Medulla oblongata (tissue), 1 donor: ENCODE measurements at regions not wholly inside any gene's neighbourhood (a gene's known extent, or its start where the extent isn't known, plus 50 kb on each side); places are given as distances from the start of the nearest gene placed in this dataset.
A peak's percentile ranks its signal among the peaks of the same experiment; 100 is the strongest.

Experiments
- DNase-seq: peaks from one replicate; pipeline ENCODE4 v3.0.0-alpha.2; 2015; ENCODE audit errors: extremely low spot score

GRCh38 chr5:123880875-123881274, 368.9 kb downstream of the CSNK1G3 start:
- DNase-seq: no peak

GRCh38 chr5:123879071-123879470, 367.1 kb downstream of the CSNK1G3 start:
- no peak for DNase-seq

GRCh38 chr5:123876276-123876790, 364.4 kb downstream of the CSNK1G3 start:
- DNase-seq: no peak

GRCh38 chr5:123875561-123876275, 363.7 kb downstream of the CSNK1G3 start:
- DNase-seq: peak; percentile 82

GRCh38 chr5:123874600-123875201, 362.7 kb downstream of the CSNK1G3 start:
- DNase-seq: peak; percentile 94

GRCh38 chr5:123873846-123874245, 361.9 kb downstream of the CSNK1G3 start:
- no peak for DNase-seq

- DNase-seq: no peak
Measured at GRCh38 chr5:123871373-123871772, 359.4 kb downstream of the CSNK1G3 start.

- DNase-seq: no peak
Measured at GRCh38 chr5:123868881-123869280, 356.9 kb downstream of the CSNK1G3 start.

GRCh38 chr5:123868267-123868666, 356.3 kb downstream of the CSNK1G3 start:
- no peak for DNase-seq

GRCh38 chr5:123865641-123866040, 353.7 kb downstream of the CSNK1G3 start:
- no peak for DNase-seq

GRCh38 chr5:123864578-123864977, 352.6 kb downstream of the CSNK1G3 start:
- no peak for DNase-seq

GRCh38 chr5:123858938-123859337, 347.0 kb downstream of the CSNK1G3 start:
- no peak for DNase-seq

- DNase-seq: peak; percentile 46
Measured at GRCh38 chr5:123856766-123857165, 344.8 kb downstream of the CSNK1G3 start.

GRCh38 chr5:123855609-123856008, 343.6 kb downstream of the CSNK1G3 start:
- DNase-seq: no peak

GRCh38 chr5:123845356-123846100, 333.6 kb downstream of the CSNK1G3 start:
- no peak for DNase-seq

- DNase-seq: no peak
Measured at GRCh38 chr5:123844873-123845272, 332.9 kb downstream of the CSNK1G3 start.

GRCh38 chr5:123835421-123835820, 323.4 kb downstream of the CSNK1G3 start:
- DNase-seq: no peak

GRCh38 chr5:123830575-123830974, 318.6 kb downstream of the CSNK1G3 start:
- DNase-seq: no peak

GRCh38 chr5:123827811-123828210, 315.8 kb downstream of the CSNK1G3 start:
- DNase-seq: no peak

- no peak for DNase-seq
Measured at GRCh38 chr5:123819833-123820232, 307.9 kb downstream of the CSNK1G3 start.

- no peak for DNase-seq
Measured at GRCh38 chr5:123819386-123819785, 307.4 kb downstream of the CSNK1G3 start.

GRCh38 chr5:123817267-123817666, 305.3 kb downstream of the CSNK1G3 start:
- DNase-seq: no peak
